A673 (cell line): ENCODE measurements at regions not wholly inside any gene's neighbourhood (a gene's known extent, or its start where the extent isn't known, plus 50 kb on each side); places are given as distances from the start of the nearest gene placed in this dataset.

Experiments
- EZH2 ChIP-seq: fragments of 200-600 bp; sonication (generic); IDR thresholded peaks from 2 replicates; pipeline ENCODE4 v1.6.1; 2017; ENCODE audit warnings: borderline replicate concordance, low read depth, mild to moderate bottlenecking, mixed read lengths, antibody characterized with exemption, low read length; ENCODE audit not compliant: poor library complexity, severe bottlenecking
- TF ChIP-seq, protein P1 (sequence below): fragments of 300-800, 200-600 bp; sonication (generic); conservative IDR thresholded peaks from 2 replicates; pipeline ENCODE4 v1.5.1; 2017; ENCODE audit warnings: low read depth, mild to moderate bottlenecking, antibody characterized with exemption, low read length, moderate library complexity, mixed read lengths

DNA sequence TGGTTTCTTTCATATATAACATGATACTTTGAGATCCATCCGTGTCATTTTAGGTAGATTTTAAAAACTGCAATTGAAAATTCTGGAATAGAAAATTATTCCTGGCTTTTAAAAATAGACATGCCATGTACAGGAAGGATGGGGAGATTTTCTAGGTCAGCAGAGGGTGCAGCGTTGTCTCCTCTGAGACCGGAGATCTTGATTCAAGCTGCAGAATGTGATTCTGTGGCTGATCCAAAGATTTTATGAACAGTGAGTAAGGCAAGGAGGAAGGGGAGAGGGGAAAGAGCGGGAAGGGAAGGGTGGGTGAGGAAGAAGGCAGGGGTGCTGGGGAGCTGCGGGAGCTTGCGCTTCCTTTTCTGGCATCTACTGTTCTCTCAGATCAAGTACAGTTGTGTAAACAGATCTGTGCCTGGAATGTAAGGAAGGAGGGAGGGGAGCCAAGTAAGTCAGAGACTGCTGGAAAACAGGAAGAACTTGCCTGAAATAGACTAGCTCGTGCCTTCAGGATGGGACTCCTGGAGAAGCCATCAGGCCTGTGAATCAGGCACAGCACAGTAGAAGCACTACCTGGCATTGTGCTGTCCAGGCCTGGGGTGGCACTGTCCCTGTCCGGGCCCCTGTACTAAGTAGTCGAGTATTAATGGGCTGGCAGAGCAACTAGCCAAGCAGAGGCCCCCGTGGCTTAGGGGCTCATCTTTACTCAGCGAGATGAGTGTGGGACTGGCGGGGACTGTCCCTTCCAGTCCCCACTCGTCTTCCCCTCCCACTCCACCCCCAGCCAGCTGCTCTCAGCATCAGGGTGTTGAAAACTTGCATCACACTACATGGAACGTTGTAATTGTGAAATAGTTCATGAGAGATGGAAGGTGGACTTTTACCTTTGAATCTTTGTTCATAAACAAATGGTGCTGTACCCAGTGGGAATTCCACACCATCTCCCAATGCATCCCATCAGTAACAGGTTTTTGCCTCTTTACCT lies 163.5 kb downstream of the UXS1 start:
- TF ChIP-seq EZH2, result no peak
- TF ChIP-seq, protein P1, sequence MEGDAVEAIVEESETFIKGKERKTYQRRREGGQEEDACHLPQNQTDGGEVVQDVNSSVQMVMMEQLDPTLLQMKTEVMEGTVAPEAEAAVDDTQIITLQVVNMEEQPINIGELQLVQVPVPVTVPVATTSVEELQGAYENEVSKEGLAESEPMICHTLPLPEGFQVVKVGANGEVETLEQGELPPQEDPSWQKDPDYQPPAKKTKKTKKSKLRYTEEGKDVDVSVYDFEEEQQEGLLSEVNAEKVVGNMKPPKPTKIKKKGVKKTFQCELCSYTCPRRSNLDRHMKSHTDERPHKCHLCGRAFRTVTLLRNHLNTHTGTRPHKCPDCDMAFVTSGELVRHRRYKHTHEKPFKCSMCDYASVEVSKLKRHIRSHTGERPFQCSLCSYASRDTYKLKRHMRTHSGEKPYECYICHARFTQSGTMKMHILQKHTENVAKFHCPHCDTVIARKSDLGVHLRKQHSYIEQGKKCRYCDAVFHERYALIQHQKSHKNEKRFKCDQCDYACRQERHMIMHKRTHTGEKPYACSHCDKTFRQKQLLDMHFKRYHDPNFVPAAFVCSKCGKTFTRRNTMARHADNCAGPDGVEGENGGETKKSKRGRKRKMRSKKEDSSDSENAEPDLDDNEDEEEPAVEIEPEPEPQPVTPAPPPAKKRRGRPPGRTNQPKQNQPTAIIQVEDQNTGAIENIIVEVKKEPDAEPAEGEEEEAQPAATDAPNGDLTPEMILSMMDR, result no peak
